Spleen (tissue), 7 donors: ENCODE measurements at regions not wholly inside any gene's neighbourhood (a gene's known extent, or its start where the extent isn't known, plus 50 kb on each side); places are given as distances from the start of the nearest gene placed in this dataset.

Experiments
- CTCF ChIP-seq, 11 experiments: fragments of 200-600 bp in 7 of 11; fragments of 450-650 bp in 4 of 11; sonication (generic) in 4 of 11; IDR thresholded peaks in 8 of 11; conservative IDR thresholded peaks in 3 of 11; 1 replicate in 7 of 11; 2 replicates in 4 of 11; pipeline versions ENCODE4 v1.4.0 to v1.8.0; 2016 to 2021; ENCODE audit warnings: antibody characterized with exemption in 11 of 11, inconsistent platforms in 4 of 11, mild to moderate bottlenecking in 1 of 11
- POLR2A ChIP-seq, 3 donors: fragments of 450-650 bp; IDR thresholded peaks; one replicate each; pipeline ENCODE4 v1.5.1; 2017; ENCODE audit warnings: antibody characterized with exemption in 3 of 3, mild to moderate bottlenecking in 1 of 3
- donor health status: DM: no; HTN: no; CAD: no; lungs with moderate emphysema.
- donor health status: DM: no; HTN: no; CAD: no.
- donor health status: DM: no; HTN: no; CAD: no.

GRCh38 chr20:63108247-63108646 is 101.5 kb upstream of the BHLHE23 start:
- TF ChIP-seq POLR2A (IDR thresholded peaks at IDR 0.05) (no peak), CTCF (IDR thresholded peaks at IDR 0.05 in 8 of 11, conservative IDR thresholded peaks at IDR 0.05 in 3 of 11) (no peak)
